ENCODE measurements at regions not wholly inside any gene's neighbourhood (a gene's known extent, or its start where the extent isn't known, plus 50 kb on each side); places are given as distances from the start of the nearest gene placed in this dataset.

GRCh38 chr14:25570483-25570882 is 520.5 kb upstream of the STXBP6 start:
- Histone ChIP-seq H3K27me3 (replicated peaks; ENCODE audit: insufficient read depth) (no peaks in the 10 kb centered on the region), H3K27ac (no peak overlapping the region), H3K9me3 (no peaks in the 10 kb centered on the region), H3K36me3 (no peaks in the 10 kb centered on the region), H3K4me3 (no peak overlapping the region), H3K4me1 (replicated peaks) (no peaks in the 10 kb centered on the region)
- TF ChIP-seq POLR2A (IDR thresholded peaks at IDR 0.05) (no peak), POLR2AphosphoS5 (IDR thresholded peaks at IDR 0.05) (no peak), CTCF (IDR thresholded peaks at IDR 0.05) (no peak)
- DNase-seq (ENCODE audit: low spot score), result no peak
- 64% methylated on average over 4 of the region's 4 CpGs for whole genome bisulfite sequencing
- intact Hi-C loops (cut with DNase I), result no loop called here

- Histone ChIP-seq H3K9me3 (no peaks in the 10 kb centered on the region), H3K4me3 (no peak overlapping the region), H3K36me3 (no peaks in the 10 kb centered on the region), H3K4me1 (replicated peaks) (no peaks in the 10 kb centered on the region), H3K27ac (no peak overlapping the region), H3K27me3 (replicated peaks; ENCODE audit: insufficient read depth) (no peaks in the 10 kb centered on the region)
- TF ChIP-seq POLR2A (IDR thresholded peaks at IDR 0.05), result no peak
- TF ChIP-seq CTCF (IDR thresholded peaks at IDR 0.05), result no peak
- TF ChIP-seq POLR2AphosphoS5 (IDR thresholded peaks at IDR 0.05), result no peak
- DNase-seq (ENCODE audit: low spot score), result no peak
- 67% methylated on average over 1 of the region's 1 CpG for WGBS
- intact Hi-C loops (cut with DNase I), result no loop called here
Observed at GRCh38 chr14:25557466-25557865, 507.5 kb upstream of the STXBP6 start.

- intact Hi-C loops (cut with DNase I), result no loop called here
- Histone ChIP-seq H3K27me3 (replicated peaks; ENCODE audit: insufficient read depth) (no peaks in the 10 kb centered on the region), H3K9me3 (no peaks in the 10 kb centered on the region), H3K4me1 (replicated peaks) (no peaks in the 10 kb centered on the region), H3K4me3 (no peak overlapping the region), H3K27ac (no peak overlapping the region), H3K36me3 (no peaks in the 10 kb centered on the region)
- DNase-seq (ENCODE audit: low spot score), result no peak
- WGBS, result 47% methylated on average over 2 of the region's 2 CpGs
- no peak for TF ChIP-seq POLR2AphosphoS5 (IDR thresholded peaks at IDR 0.05)
- TF ChIP-seq CTCF (IDR thresholded peaks at IDR 0.05), result no peak
- no peak for TF ChIP-seq POLR2A (IDR thresholded peaks at IDR 0.05)
Observed at GRCh38 chr14:25552826-25553225, 502.9 kb upstream of the STXBP6 start.

GRCh38 chr14:25551674-25552073 is 501.7 kb upstream of the STXBP6 start:
- intact Hi-C loops (cut with DNase I), result no loop called here
- H3K4me3 ChIP-seq, result no peak overlapping the region
- no peaks in the 10 kb centered on the region for H3K27me3 ChIP-seq (replicated peaks; ENCODE audit: insufficient read depth)
- H3K4me1 ChIP-seq (replicated peaks), result no peaks in the 10 kb centered on the region
- DNase-seq (ENCODE audit: low spot score), result no peak
- TF ChIP-seq CTCF (IDR thresholded peaks at IDR 0.05) (no peak), POLR2A (IDR thresholded peaks at IDR 0.05) (no peak), POLR2AphosphoS5 (IDR thresholded peaks at IDR 0.05) (no peak)
- H3K27ac ChIP-seq, result no peak overlapping the region
- no peaks in the 10 kb centered on the region for H3K36me3 ChIP-seq
- WGBS, result 37% methylated on average over 3 of the region's 3 CpGs
- no peaks in the 10 kb centered on the region for H3K9me3 ChIP-seq

GRCh38 chr14:25546826-25547225 is 496.9 kb upstream of the STXBP6 start:
- H3K4me1 ChIP-seq (replicated peaks), result no peaks in the 10 kb centered on the region
- H3K27me3 ChIP-seq (replicated peaks; ENCODE audit: insufficient read depth), result no peaks in the 10 kb centered on the region
- no peak overlapping the region for H3K4me3 ChIP-seq
- 87% methylated on average over 2 of the region's 2 CpGs for WGBS
- intact Hi-C loops (cut with DNase I), result no loop called here
- H3K9me3 ChIP-seq, result no peaks in the 10 kb centered on the region
- no peak for DNase-seq (ENCODE audit: low spot score)
- TF ChIP-seq POLR2AphosphoS5 (IDR thresholded peaks at IDR 0.05), result no peak
- no peak for TF ChIP-seq CTCF (IDR thresholded peaks at IDR 0.05)
- TF ChIP-seq POLR2A (IDR thresholded peaks at IDR 0.05), result no peak
- H3K27ac ChIP-seq, result no peak overlapping the region
- H3K36me3 ChIP-seq, result no peaks in the 10 kb centered on the region

All from prostate gland (tissue), 2 donors.